ENCODE measurements at regions not wholly inside any gene's neighbourhood (a gene's known extent, or its start where the extent isn't known, plus 50 kb on each side); places are given as distances from the start of the nearest gene placed in this dataset.

DNA sequence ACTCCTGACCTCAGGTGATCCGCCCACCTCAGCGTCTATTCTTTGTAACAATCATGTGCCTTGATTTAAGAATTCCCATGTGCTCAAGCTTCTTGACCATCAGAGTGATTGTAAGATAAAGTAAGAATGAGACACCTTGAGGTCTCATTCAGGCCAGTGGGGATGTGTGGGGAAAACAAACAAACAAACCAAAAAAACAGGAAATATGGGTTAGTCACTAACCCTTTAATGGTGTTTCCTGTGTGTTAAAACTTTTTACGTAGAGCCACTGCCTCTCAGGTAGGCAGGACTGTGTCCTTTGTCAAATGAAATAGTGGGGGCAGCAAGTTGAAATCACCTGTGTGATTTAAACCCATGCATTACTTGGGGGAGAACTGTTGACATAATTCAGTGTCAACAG is 91.5 kb upstream of the DHRSX start:
- TF ChIP-seq ZNF274 (IDR thresholded peaks at IDR 0.05; ENCODE audit: low read depth, low read length) (no peak), YY1 (IDR thresholded peaks at IDR 0.05; ENCODE audit: insufficient read depth, insufficient read length) (no peak), SUZ12 (IDR thresholded peaks at IDR 0.05; ENCODE audit: extremely low read depth, insufficient read depth, insufficient read length) (no peak)
